MCF 10A (cell line): ENCODE measurements at regions not wholly inside any gene's neighbourhood (a gene's known extent, or its start where the extent isn't known, plus 50 kb on each side); places are given as distances from the start of the nearest gene placed in this dataset.
"Not testable (repeated sequence)": the region's sequence is repeated elsewhere in the genome, so short reads cannot be mapped to it uniquely, and the experiment has no call there.

Experiments
- BruUV-seq: library from RNA; stranded (reverse); fragments of 400-500 nt; replicated peaks from 2 replicates; lab custom pipeline; 2021; lab: Mats Ljungman, UMichigan
- CTCF ChIA-PET: fragments of 300-600 bp; sonication (Branson Sonifier 250); formaldehyde crosslinking; extraction: SDS; loops from one replicate; lab custom pipeline; 2021; ENCODE audit warnings: antibody characterized with exemption, inconsistent platforms; lab: Yijun Ruan, JAX
- POLR2A ChIA-PET: fragments of 300-600, 350-650 bp; sonication (Branson Sonifier 250); formaldehyde crosslinking; extraction: SDS; loops from one replicate; lab custom pipeline; 2020; ENCODE audit warnings: antibody characterized with exemption, inconsistent platforms; lab: Yijun Ruan, JAX
- DNase-seq: peaks from one replicate; pipeline ENCODE4 v3.0.0-alpha.2; 2018; ENCODE audit not compliant: unreplicated experiment
- H3K27ac Mint-ChIP-seq: one replicate; pipeline ENCODE4 v1.8.0; 2022; ENCODE audit warnings: mild to moderate bottlenecking, low read depth, mixed read lengths; ENCODE audit not compliant: unreplicated experiment
- H3K27me3 Mint-ChIP-seq: one replicate; pipeline ENCODE4 v1.8.0; 2022; ENCODE audit warnings: mixed read lengths; ENCODE audit not compliant: insufficient read depth, unreplicated experiment
- H3K36me3 Mint-ChIP-seq: one replicate; pipeline ENCODE4 v1.8.0; 2022; ENCODE audit warnings: mild to moderate bottlenecking, moderate library complexity, mixed read lengths; ENCODE audit not compliant: insufficient read depth, unreplicated experiment
- H3K4me1 Mint-ChIP-seq: one replicate; pipeline ENCODE4 v1.8.0; 2022; ENCODE audit warnings: mixed read lengths; ENCODE audit not compliant: insufficient read depth, unreplicated experiment
- H3K4me3 Mint-ChIP-seq: one replicate; pipeline ENCODE4 v1.8.0; 2022; ENCODE audit warnings: mild to moderate bottlenecking, moderate library complexity, mixed read lengths; ENCODE audit not compliant: unreplicated experiment
- H3K9me3 Mint-ChIP-seq: one replicate; pipeline ENCODE4 v1.8.0; 2022; ENCODE audit warnings: mixed read lengths; ENCODE audit not compliant: unreplicated experiment
- intact Hi-C: fragments of 100-400 bp; cut with micrococcal nuclease; formaldehyde crosslinking; loops from 2 replicates; pipeline ENCODE4 v1.14.1; 2022
- TF ChIP-seq, protein P1 (sequence below): fragments of 200-600 bp; IDR thresholded peaks from one replicate; pipeline ENCODE4 v1.8.0; 2022; ENCODE audit warnings: antibody characterized with exemption, mild to moderate bottlenecking; ENCODE audit not compliant: unreplicated experiment

GRCh38 chr2:186925514-186925913, 76.5 kb upstream of the ZSWIM2 start:
- POLR2A ChIA-PET = interaction anchor here (0.7 kb wide), 1 partner anchor 1542 kb away, joined by 3 read pairs; no protein-coding TSS in a partner anchor
- CTCF ChIA-PET = interaction anchor here (0.8 kb wide), 1 partner anchor 11 kb away, joined by 4 read pairs; no protein-coding TSS in a partner anchor
- H3K9me3 Mint-ChIP-seq = no peaks in the 10 kb centered on the region
- DNase-seq = no peak
- no peak overlapping the region for H3K4me3 Mint-ChIP-seq
- no peaks in the 10 kb centered on the region for H3K27me3 Mint-ChIP-seq
- TF ChIP-seq, protein P1, sequence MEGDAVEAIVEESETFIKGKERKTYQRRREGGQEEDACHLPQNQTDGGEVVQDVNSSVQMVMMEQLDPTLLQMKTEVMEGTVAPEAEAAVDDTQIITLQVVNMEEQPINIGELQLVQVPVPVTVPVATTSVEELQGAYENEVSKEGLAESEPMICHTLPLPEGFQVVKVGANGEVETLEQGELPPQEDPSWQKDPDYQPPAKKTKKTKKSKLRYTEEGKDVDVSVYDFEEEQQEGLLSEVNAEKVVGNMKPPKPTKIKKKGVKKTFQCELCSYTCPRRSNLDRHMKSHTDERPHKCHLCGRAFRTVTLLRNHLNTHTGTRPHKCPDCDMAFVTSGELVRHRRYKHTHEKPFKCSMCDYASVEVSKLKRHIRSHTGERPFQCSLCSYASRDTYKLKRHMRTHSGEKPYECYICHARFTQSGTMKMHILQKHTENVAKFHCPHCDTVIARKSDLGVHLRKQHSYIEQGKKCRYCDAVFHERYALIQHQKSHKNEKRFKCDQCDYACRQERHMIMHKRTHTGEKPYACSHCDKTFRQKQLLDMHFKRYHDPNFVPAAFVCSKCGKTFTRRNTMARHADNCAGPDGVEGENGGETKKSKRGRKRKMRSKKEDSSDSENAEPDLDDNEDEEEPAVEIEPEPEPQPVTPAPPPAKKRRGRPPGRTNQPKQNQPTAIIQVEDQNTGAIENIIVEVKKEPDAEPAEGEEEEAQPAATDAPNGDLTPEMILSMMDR = no peak
- BruUV-seq = no TSS peak
- no peaks in the 10 kb centered on the region for H3K4me1 Mint-ChIP-seq
- intact Hi-C loops = no loop called here
- no peaks in the 10 kb centered on the region for H3K36me3 Mint-ChIP-seq
- no peak overlapping the region for H3K27ac Mint-ChIP-seq

DNA sequence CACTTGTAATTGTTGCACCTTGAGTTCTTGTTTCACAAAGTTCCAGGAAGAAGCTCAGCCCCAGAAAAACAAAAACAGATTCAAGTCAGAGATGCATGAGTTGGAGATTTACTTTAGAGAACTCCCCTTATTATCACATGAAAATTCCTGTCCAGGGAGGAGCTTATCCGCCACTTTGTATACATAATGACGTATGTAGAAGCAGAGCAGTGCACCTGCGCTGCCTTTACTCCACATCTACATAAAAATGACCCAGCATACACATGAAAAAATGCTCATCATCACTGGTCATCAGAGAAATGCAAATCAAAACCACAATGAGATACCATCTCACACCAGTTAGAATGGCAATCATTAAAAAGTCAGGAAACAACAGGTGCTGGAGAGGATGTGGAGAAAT, 73.3 kb upstream of the ZSWIM2 start:
- H3K9me3 Mint-ChIP-seq, BruUV-seq, H3K36me3 Mint-ChIP-seq, DNase-seq, H3K27me3 Mint-ChIP-seq, H3K4me3 Mint-ChIP-seq, H3K27ac Mint-ChIP-seq, H3K4me1 Mint-ChIP-seq, intact Hi-C loops: not testable (repeated sequence)
- ChIA-PET CTCF (interaction anchor here (0.6 to 1.2 kb wide), 2 partner anchors 32 to 66 kb away, joined by 3 to 4 read pairs; no protein-coding TSS in a partner anchor), POLR2A (interaction anchor here (0.6 kb wide), 1 partner anchor 368 kb away, joined by 3 read pairs; no protein-coding TSS in a partner anchor)

DNA sequence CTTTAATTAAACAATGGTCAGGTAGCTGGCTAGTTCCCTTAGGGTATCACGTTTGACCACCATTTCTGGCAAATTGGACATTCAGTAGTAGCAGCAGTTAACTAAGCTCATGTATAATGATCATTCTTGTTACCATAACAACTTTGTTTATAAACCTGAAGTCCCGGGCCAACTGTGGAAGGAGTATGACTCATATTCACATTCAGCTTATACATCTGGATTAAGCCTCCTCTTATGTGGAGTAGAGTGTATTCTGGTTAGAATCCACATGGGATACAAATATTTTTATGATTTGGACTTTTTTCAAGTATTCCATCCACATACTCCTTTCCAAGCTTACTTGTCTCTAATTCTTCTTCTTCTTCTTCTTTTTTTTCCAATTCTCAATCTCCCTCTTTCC, 70.3 kb upstream of the ZSWIM2 start:
- H3K9me3 Mint-ChIP-seq = no peaks in the 10 kb centered on the region
- TF ChIP-seq, protein P1 = no peak
- peak overlapping the region; percentile 86 for H3K27ac Mint-ChIP-seq
- no peaks in the 10 kb centered on the region for H3K36me3 Mint-ChIP-seq
- no peaks in the 10 kb centered on the region for H3K27me3 Mint-ChIP-seq
- ChIA-PET POLR2A (interaction anchor here (0.8 to 1.5 kb wide), 2 partner anchors 15 to 24 kb away, joined by 3 read pairs; no protein-coding TSS in a partner anchor), CTCF (interaction anchor here (0.6 kb wide), 1 partner anchor 866 kb away, joined by 3 read pairs; no protein-coding TSS in a partner anchor)
- peaks cover 8% of the 10 kb centered on the region for H3K4me1 Mint-ChIP-seq
- no TSS peak for BruUV-seq
- intact Hi-C loops = no loop called here
- H3K4me3 Mint-ChIP-seq = no peak overlapping the region
- peak; percentile 73 for DNase-seq

- DNase-seq = no peak
- H3K9me3 Mint-ChIP-seq = no peaks in the 10 kb centered on the region
- H3K36me3 Mint-ChIP-seq = no peaks in the 10 kb centered on the region
- intact Hi-C loops = no loop called here
- no peak overlapping the region for H3K4me3 Mint-ChIP-seq
- H3K27ac Mint-ChIP-seq = no peak overlapping the region
- no peaks in the 10 kb centered on the region for H3K27me3 Mint-ChIP-seq
- BruUV-seq = no TSS peak
- CTCF ChIA-PET = no interaction called here
- POLR2A ChIA-PET = no interaction called here
- TF ChIP-seq, protein P1 = no peak
- H3K4me1 Mint-ChIP-seq = peaks cover 8% of the 10 kb centered on the region
Observed at GRCh38 chr2:186918495-186918894, 69.5 kb upstream of the ZSWIM2 start.

DNA sequence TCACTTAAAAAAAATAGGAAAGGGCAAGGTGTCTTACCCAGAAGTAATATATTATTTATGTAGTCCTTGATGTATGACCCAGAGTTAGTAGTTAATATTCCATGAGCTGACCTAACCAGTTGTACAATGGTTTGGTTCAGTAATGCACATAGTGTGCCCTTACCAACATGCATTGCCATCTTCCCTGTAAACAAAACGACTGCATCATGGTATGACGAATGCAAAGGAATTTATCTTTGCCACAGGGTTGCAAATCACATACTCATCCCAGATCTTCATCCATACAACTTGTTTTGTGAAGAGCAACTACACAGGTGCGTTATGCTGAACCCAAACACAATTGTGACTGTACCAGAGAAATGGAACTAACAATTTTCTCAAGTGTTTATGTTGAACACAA, 68.9 kb upstream of the ZSWIM2 start:
- no peaks in the 10 kb centered on the region for H3K36me3 Mint-ChIP-seq

More for the DNA sequence above, 68.9 kb upstream of the ZSWIM2 start:
- intact Hi-C loops = no loop called here
- ChIA-PET POLR2A (no interaction called here), CTCF (no interaction called here)
- no peaks in the 10 kb centered on the region for H3K27me3 Mint-ChIP-seq
- no peaks in the 10 kb centered on the region for H3K9me3 Mint-ChIP-seq
- H3K4me1 Mint-ChIP-seq = peaks cover 8% of the 10 kb centered on the region
- TF ChIP-seq, protein P1 = no peak
- no peak overlapping the region for H3K4me3 Mint-ChIP-seq
- peak; percentile 3 for DNase-seq
- BruUV-seq = no TSS peak
- no peak overlapping the region for H3K27ac Mint-ChIP-seq
